Mucosa of stomach (tissue), 1 donor: ENCODE measurements at regions not wholly inside any gene's neighbourhood (a gene's known extent, or its start where the extent isn't known, plus 50 kb on each side); places are given as distances from the start of the nearest gene placed in this dataset.

ENCODE experiments used
- H3K27me3 ChIP-seq: one replicate; pipeline ENCODE4 v1.7.0; 2013; ENCODE audit warnings: mild to moderate bottlenecking, low read length; ENCODE audit not compliant: control insufficient read depth, insufficient read depth
- H3K36me3 ChIP-seq: one replicate; pipeline ENCODE4 v1.7.0; 2013; ENCODE audit warnings: low read length; ENCODE audit not compliant: control insufficient read depth, insufficient read depth
- H3K4me1 ChIP-seq: one replicate; pipeline ENCODE4 v1.7.0; 2013; ENCODE audit warnings: mild to moderate bottlenecking, low read length; ENCODE audit not compliant: control insufficient read depth, insufficient read depth
- H3K4me3 ChIP-seq: one replicate; pipeline ENCODE4 v1.7.0; 2013; ENCODE audit warnings: low read length
- H3K9ac ChIP-seq: one replicate; pipeline ENCODE4 v1.7.0; 2013; ENCODE audit warnings: mild to moderate bottlenecking, low read length, moderate library complexity
- H3K9me3 ChIP-seq: one replicate; pipeline ENCODE4 v1.7.0; 2013; ENCODE audit warnings: mild to moderate bottlenecking, low read length, moderate library complexity; ENCODE audit not compliant: control insufficient read depth
- donor health status: Pancreatic carcinoma.

GRCh38 chr9:129513856-129514496 is 106.9 kb downstream of the C9orf50 start:
- H3K4me3 ChIP-seq, result no peak overlapping the region
- peaks cover 3% of the 10 kb centered on the region for H3K9me3 ChIP-seq
- no peaks in the 10 kb centered on the region for H3K4me1 ChIP-seq
- H3K9ac ChIP-seq, result no peak overlapping the region
- no peaks in the 10 kb centered on the region for H3K27me3 ChIP-seq
- H3K36me3 ChIP-seq, result no peaks in the 10 kb centered on the region

GRCh38 chr9:129513282-129513681 is 107.6 kb downstream of the C9orf50 start:
- no peaks in the 10 kb centered on the region for H3K36me3 ChIP-seq
- peaks cover 3% of the 10 kb centered on the region for H3K9me3 ChIP-seq
- no peaks in the 10 kb centered on the region for H3K4me1 ChIP-seq
- no peaks in the 10 kb centered on the region for H3K27me3 ChIP-seq
- H3K9ac ChIP-seq, result no peak overlapping the region
- no peak overlapping the region for H3K4me3 ChIP-seq

GRCh38 chr9:129511285-129511900 is 109.5 kb downstream of the C9orf50 start:
- no peak overlapping the region for H3K9ac ChIP-seq
- H3K36me3 ChIP-seq, result no peaks in the 10 kb centered on the region
- H3K4me3 ChIP-seq, result no peak overlapping the region
- no peaks in the 10 kb centered on the region for H3K4me1 ChIP-seq
- no peaks in the 10 kb centered on the region for H3K27me3 ChIP-seq
- peaks cover 3% of the 10 kb centered on the region for H3K9me3 ChIP-seq

GRCh38 chr9:129509533-129509928 is 111.4 kb downstream of the C9orf50 start:
- H3K4me3 ChIP-seq, result no peak overlapping the region
- H3K36me3 ChIP-seq, result no peaks in the 10 kb centered on the region
- H3K4me1 ChIP-seq, result peaks cover 1% of the 10 kb centered on the region
- peaks cover 3% of the 10 kb centered on the region for H3K9me3 ChIP-seq
- H3K9ac ChIP-seq, result no peak overlapping the region
- H3K27me3 ChIP-seq, result no peaks in the 10 kb centered on the region

GRCh38 chr9:129507805-129508204 is 113.1 kb downstream of the C9orf50 start:
- Histone ChIP-seq H3K36me3 (no peaks in the 10 kb centered on the region), H3K9ac (no peak overlapping the region), H3K9me3 (no peaks in the 10 kb centered on the region), H3K4me3 (no peak overlapping the region), H3K27me3 (no peaks in the 10 kb centered on the region), H3K4me1 (peaks cover 3% of the 10 kb centered on the region)

- Histone ChIP-seq H3K9me3 (no peaks in the 10 kb centered on the region), H3K9ac (no peak overlapping the region), H3K27me3 (no peaks in the 10 kb centered on the region), H3K4me1 (peaks cover 3% of the 10 kb centered on the region), H3K4me3 (no peak overlapping the region), H3K36me3 (no peaks in the 10 kb centered on the region)
Measured at GRCh38 chr9:129506892-129507291, 114.0 kb downstream of the C9orf50 start.

GRCh38 chr9:129506041-129506440 is 114.9 kb downstream of the C9orf50 start:
- Histone ChIP-seq H3K9ac (no peak overlapping the region), H3K27me3 (no peaks in the 10 kb centered on the region), H3K4me3 (no peak overlapping the region), H3K4me1 (peaks cover 3% of the 10 kb centered on the region), H3K36me3 (no peaks in the 10 kb centered on the region), H3K9me3 (no peaks in the 10 kb centered on the region)

- Histone ChIP-seq H3K36me3 (no peaks in the 10 kb centered on the region), H3K9me3 (no peaks in the 10 kb centered on the region), H3K4me1 (peaks cover 3% of the 10 kb centered on the region), H3K4me3 (no peak overlapping the region), H3K9ac (no peak overlapping the region), H3K27me3 (no peaks in the 10 kb centered on the region)
Measured at GRCh38 chr9:129505270-129505902, 115.5 kb downstream of the C9orf50 start.

- H3K27me3 ChIP-seq, result no peaks in the 10 kb centered on the region
- H3K9me3 ChIP-seq, result no peaks in the 10 kb centered on the region
- H3K4me1 ChIP-seq, result peaks cover 3% of the 10 kb centered on the region
- H3K4me3 ChIP-seq, result no peak overlapping the region
- no peak overlapping the region for H3K9ac ChIP-seq
- no peaks in the 10 kb centered on the region for H3K36me3 ChIP-seq
Measured at GRCh38 chr9:129504404-129504803, 116.5 kb downstream of the C9orf50 start.

GRCh38 chr9:129501771-129502319 is 119.1 kb downstream of the C9orf50 start:
- Histone ChIP-seq H3K9ac (no peak overlapping the region), H3K4me3 (no peak overlapping the region), H3K9me3 (no peaks in the 10 kb centered on the region), H3K27me3 (no peaks in the 10 kb centered on the region), H3K36me3 (no peaks in the 10 kb centered on the region), H3K4me1 (peaks cover 14% of the 10 kb centered on the region)

GRCh38 chr9:129500863-129501770 is 119.8 kb downstream of the C9orf50 start:
- Histone ChIP-seq H3K9me3 (no peaks in the 10 kb centered on the region), H3K4me3 (no peak overlapping the region), H3K27me3 (no peaks in the 10 kb centered on the region), H3K9ac (no peak overlapping the region), H3K36me3 (no peaks in the 10 kb centered on the region), H3K4me1 (peaks cover 14% of the 10 kb centered on the region)
